HG03354 (cell line): ENCODE measurements at regions not wholly inside any gene's neighbourhood (a gene's known extent, or its start where the extent isn't known, plus 50 kb on each side); places are given as distances from the start of the nearest gene placed in this dataset.

Experiments used
- ATAC-seq: cut with Tn5 transposase; IDR thresholded peaks from one replicate; pipeline ENCODE4 v1.9.1; 2021; ENCODE audit warnings: mild to moderate bottlenecking; ENCODE audit not compliant: unreplicated experiment, poor library complexity, severe bottlenecking

DNA sequence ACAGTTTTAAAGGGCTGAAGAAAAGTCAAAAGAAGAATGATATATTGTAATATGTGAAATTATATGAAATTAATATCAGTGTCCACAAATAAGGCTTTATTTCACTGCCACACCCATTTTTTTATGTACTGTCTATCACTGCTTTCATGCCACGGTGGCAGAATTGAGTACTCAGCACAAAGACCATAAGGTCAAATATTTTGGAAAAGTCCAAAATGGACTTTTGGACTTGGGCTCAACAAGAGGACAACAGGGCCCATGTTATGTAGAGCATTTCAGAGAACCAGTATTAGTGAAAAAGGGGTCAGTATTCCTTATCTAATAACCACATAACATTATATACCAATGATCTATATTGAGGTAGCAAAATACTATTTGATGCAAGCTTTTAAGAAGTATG is 427.2 kb downstream of the EPHA4 start:
- ATAC-seq: no peak

DNA sequence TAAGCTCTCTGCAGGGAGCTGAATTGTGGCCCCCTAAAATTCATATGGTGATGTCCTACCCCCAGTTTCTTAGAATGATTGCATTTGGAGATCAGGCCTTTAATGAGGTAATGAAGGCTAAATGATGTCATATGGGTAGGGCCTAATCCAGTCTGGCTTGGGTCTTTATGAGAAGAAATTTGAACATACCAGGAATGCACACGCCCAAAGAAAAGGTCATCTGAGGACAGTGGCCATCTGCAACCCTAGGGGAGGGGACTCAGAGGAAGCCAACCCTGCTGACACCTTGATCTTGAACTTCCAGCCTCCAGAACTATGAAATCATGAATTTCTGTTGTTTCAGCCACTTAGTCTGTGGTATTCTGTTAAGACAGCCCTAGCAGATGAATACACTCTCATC is 426.7 kb downstream of the EPHA4 start:
- ATAC-seq: no peak

DNA sequence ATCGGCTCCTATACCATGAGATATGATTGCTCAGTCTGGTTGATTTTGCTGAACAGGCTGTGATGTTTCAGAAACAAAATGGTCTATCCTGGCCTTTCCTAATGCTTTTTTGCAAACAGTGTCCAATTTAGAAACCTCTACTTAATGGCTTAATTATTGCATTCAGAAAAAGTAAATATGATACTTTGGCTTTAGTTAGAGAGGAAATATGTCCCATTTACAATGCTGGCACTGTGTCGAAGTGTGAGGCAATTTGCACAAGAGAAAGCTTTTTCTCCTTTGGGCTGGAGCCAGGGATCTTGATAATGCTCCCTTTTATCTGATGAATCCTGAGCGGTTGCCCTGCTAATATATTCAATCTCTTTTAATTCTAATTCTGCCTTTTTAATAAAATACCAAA is 418.9 kb downstream of the EPHA4 start:
- no peak for ATAC-seq

DNA sequence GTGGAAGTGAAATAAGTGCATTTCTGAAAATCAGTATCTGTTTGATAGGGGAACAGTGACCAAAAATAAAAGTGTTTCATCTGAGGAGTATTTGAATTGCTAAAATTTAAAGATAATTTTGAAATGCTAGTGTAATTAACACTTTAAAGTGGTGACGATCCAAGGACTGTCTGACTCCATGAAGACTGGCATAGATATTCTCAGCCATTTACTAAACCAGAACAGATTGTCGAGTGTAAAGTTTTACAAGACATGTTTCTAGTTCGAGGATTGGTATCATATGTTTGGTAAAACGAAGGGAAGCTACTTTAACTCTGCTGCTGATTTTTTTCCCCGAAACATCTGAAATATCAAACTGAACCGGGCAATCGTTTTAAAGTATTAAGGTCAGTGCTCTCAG is 417.9 kb downstream of the EPHA4 start:
- ATAC-seq: no peak

DNA sequence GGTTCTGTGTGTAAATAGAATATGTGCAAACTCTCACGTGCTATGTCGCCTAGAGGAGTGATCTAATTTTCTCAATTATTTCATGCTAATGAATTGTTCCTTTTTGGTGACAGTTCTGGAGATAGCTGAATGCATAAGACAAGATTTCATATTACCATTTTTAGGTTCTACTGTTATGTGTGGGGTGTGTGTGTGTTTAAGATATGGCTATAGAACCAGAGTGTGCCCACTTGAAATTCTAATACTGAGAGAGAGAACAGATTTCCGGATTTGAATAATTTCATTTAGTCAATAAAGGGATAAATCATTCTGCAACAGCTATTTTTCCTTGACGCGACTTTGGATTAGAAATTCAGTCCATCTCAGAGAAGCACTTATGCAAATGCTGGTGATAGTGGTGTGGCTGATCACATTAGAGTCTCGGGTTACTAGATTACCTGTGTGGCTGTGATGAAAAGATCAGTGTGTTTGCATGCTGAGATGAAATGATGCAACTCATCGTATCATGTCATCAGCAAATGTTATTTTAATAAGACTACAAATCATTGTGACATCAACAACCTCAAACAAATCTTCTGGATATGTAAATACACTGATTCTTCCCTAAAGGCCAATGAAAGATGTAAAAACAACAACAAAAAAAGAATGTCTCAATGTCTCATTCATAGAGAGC is 415.9 kb downstream of the EPHA4 start:
- ATAC-seq: no peak

DNA sequence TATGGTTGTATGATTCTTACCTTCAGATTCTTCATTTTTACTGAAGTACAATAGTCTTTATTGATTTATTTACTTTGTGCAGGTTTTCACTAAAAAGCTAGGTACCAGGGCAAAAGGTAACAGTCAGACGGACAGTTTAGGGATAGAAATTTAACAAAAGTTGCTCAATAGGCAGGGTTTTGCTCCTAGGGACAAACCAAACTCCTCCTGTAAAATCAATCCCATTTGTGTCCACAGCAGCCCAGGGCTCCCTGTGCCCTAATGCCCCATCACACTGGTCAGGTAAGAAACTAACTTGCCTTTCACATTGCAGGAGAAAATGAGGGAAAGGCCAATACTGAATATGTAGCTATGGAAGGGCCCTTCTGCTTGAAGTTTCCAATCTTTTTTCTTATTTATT is 410.9 kb downstream of the EPHA4 start:
- ATAC-seq: no peak

DNA sequence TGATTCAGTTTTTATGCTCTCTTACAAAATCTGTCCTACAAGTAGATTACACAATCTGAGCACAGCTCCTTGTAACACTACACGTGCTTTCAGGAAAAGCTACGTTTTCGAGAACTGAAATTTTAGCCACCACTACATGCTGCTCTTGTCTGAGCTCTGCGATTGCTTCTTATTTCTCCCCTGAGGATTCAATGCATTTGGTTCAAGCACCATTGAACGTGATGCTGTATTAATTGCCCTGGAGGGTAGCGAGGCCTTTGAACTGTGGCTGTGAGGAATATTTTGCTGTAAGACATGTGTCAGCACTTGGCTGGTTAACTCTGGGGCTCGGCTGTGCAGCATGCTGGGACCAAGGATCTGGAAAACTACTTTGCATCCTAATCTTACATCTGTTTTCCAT is 405.8 kb downstream of the EPHA4 start:
- no peak for ATAC-seq

DNA sequence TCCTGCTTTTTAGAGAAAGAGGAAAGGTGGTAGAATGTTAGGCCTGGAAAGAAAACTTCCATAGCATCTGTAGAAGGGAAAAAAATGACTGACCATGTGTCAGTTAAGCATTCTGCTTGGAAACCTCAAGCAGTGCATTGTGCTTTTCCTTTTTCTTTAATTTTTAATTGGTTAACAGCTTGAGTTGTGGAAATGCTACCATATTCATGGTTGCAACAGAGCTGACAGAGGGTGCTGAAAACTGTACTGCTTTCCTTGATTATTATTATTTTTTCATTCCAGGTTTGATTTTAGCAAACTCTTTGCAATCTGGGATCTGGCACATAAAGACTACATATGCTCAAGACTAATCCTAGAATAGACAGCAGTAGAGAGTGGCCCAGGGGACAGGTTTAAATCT is 404.5 kb downstream of the EPHA4 start:
- no peak for ATAC-seq

DNA sequence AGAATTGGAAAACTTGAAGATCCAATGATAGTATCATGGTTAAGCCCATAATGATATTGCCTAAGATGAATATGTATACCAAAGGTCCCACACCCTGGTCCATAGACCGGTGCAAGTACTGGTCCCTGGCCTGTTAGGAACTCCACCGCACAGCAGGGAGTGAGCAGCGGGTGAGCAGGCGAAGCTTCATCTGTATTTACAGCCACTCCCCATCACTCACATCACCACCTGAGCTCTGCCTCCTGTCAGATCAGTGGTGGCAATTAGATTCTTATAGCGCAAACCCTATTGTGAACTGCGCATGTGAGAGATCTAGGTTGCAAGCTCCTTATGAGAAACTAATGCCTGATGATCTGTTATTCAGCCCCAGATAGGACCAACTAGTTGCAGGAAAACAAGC is 402.4 kb downstream of the EPHA4 start:
- no peak for ATAC-seq

DNA sequence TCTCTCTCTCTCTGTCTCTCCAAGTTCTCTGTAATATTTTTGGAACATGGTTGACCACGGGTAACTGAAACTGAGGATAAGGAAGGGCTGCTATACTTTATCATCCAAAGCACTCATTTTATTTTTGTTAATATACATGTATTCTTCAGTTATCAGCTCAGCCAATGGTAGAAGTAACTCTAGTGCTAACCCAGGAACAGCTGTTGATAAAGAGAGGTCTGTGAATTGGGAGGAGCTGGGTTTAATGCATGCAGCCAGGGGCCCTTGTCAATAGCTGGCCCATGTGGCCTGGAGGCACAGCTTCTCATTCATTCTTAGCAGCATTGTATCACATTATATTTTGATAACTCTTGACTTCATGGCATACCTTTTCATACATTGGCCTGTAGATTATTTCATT is 401.6 kb downstream of the EPHA4 start:
- ATAC-seq: no peak

DNA sequence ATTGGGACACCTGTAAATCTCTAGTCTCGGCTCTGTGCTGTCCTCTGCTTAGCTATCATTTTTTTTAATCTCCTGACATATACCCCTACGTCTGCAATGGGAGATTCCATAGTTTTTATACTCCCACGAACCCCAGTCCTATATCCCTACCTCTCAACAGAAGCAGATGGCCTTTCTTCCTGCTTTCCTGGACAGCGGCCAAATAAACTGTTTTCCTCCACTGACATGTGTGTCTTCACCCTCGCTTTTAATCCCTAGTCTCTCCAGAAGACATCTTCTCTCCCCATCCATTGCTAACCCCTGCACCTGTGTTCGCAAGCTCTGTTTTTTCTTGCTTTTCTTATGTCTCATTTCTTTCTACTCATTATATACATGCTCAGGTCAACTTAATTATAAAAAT is 395.4 kb downstream of the EPHA4 start:
- no peak for ATAC-seq

DNA sequence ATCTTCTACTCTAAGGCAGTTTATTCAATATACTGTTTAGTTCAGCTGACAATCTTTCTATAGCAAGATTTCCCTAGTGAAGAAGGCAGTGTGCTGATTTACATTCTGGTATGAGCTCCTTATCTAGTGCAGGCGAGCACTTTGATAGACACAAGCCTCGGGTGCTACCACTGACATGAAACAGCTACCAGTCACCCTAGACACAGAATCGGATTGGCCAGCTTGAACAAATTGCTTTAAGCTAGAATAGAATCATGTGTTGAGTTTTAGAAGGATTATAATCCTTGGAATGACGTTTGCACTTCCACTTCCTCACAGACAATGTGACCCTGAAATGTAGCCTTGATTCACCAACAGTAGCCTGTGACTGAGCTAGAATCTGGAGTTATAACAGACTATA is 394.0 kb downstream of the EPHA4 start:
- ATAC-seq: no peak

DNA sequence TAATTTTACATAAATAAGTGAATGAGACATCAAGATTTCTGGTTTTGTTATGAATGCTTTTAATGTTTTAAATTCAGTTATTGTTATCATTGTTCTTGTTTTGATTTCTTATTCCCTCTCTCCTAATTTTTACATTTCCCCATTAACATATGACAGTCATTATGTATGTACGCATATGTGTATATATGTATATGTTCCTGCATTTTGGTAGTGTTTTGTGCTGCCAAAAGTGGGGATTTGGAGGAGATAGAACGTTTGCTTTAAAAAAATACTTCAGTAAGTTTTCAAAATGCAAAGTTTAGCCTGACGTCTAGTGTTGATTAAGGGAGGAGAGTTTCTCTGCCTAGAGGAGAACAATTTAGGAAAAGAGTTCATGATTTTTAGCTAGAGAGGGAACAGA is 385.2 kb downstream of the EPHA4 start:
- ATAC-seq: no peak

DNA sequence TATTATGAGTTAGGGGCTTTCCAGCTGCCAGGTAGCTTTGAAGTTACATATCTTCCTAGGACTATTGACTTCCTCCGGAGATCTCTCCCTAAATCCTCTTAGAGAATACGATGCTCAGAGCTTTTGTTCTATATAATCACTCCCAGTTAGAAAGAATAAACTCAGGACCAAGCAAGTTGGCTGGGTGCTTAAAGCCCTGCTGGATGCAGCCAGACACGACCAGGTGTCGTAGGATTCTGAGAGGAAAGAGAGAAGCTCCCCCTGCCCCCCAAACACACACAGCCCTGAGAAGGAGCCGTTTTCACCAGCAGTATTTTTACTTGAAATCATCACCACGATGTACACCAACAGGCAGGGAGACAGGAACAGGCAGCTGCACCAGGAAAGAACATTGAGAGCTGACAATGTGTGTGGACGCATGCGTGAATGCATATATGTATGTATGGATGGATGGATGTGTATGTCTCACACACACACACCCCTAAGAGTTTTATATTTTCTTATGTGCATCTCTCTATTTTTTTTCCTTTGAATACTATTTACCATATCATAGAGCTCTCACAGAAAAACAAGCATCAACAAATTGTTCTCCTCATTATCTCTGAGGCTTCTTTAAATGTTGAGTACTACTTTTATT is 382.6 kb downstream of the EPHA4 start:
- no peak for ATAC-seq

DNA sequence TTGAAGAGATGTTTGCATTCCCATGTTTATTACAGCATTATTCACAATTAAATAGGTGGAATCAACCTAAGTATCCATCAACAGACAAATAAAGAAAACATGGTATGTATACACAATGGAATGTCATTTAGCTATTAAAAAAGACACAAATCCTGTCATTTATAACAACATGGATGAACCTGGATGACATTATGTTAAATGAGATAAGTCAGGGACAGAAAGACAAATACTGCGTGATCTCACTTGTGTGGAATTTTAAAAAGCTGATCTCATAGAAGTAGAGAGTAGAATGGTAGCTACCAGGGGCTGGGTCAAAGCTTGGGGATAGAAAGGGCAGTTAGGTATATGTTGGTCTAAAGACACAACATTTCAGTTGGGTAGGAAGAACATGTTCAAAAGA is 376.3 kb downstream of the EPHA4 start:
- no peak for ATAC-seq

DNA sequence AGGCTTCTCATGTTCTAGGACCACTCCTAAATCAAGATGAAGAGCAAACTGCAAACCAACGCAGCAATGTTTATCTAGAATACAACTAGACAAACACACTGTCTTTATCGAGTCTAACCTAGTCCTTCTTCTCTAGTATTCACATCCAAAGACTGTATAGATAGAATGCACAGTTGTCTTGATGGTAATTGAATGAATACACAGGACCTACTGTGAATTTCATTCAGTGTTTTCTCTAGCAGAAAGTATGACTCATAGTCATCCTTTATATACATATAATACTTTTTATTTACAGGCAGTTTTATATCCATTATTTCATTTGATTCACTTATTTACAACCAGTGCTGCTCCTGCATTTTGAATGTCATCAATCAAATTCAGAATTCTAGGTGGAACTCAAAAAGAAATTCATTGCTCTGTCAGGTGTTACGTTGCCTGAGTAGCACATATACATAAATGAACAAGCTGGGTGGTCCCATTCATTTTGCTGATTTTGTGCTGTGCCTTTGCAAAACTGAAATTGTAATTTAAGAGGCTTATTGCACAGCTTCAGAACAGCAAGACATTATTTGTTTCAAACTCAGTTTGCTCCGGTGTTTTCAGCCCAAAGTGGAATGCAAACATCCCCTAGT is 374.8 kb downstream of the EPHA4 start:
- no peak for ATAC-seq

DNA sequence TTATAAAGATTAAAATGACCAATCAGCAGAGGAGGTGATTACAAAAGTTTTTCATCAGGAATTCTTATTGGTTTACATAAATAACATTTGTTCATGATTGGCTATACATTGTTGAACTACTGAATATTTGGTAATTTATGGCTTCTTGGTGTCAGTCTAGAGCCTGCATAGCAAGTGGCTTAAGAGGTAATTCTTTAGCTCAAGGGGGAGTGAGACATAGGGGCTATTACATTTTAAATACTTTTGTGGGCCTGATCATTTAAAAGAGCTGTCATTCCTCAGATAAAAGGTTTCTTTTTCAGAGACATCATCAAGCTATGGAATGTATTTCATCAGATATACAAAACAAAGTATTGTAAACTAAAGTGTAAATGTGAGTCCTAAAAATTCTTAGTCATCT is 373.8 kb downstream of the EPHA4 start:
- no peak for ATAC-seq

DNA sequence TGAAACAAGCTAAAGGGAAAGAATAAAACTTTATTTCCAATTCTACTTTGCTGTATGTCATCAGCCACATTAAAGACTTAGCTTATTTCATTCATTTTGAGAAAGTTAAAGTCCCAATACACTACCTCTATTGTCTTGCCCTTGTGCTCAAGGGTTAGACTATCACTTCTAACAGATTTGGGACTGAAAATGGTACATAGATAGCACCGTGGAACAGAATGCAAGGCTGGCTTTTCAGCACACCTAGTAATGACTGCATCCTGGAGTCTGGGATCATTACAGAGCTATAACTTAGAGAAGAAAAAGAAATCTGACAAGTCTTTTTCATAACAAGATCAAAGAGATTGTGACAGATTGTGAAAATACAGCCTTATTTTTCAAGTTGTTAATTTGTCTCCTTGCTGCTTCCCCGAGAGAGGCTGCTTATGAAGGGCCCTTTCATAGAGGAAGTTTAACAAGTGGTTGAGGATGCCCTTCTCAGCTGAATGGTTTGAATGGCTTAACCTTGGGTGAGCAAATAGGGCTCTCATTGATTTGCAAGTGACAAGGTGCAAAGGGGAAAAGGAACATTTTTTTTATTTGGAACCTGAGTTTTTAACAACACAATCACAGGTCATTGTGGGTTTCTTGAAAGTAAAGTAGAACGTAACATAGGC is 371.8 kb downstream of the EPHA4 start:
- ATAC-seq: no peak

DNA sequence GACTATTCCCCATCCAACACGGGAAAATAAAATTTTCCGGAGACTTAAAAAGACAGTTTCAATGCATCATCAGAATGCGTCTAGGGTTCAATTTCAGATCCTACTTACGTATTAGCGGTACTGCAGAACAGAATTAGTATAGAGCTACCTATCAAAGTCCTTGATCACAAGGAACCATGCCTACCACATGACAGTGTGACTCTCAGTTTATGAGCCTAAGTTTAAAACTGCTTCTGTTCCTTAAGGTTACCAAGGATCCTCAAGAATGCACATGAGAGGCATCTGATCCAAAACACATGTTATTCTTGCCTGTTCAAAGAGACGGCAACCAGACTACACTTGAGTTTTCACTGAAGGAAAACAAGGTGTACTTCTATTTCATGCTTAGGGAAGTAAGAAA is 369.7 kb downstream of the EPHA4 start:
- no peak for ATAC-seq

DNA sequence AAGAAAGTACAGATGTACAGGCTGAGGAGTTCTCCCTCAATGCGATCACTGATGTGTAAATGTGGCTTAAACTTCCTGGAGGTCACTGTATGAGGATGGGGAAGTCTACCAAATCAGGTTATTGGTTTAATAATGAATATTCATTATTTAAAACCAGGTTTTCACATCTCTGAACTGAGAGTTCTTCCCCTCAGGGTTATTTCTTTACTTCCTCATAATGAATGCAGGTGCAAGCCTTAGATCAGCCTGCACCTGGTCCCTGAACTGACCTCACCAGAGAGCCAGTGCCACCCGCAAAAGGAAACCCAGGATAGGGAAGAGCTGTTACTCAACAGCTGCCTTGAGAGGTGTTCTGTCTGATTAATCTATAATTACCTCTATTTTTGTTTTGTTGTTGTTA is 369.0 kb downstream of the EPHA4 start:
- peak; percentile 97 for ATAC-seq

DNA sequence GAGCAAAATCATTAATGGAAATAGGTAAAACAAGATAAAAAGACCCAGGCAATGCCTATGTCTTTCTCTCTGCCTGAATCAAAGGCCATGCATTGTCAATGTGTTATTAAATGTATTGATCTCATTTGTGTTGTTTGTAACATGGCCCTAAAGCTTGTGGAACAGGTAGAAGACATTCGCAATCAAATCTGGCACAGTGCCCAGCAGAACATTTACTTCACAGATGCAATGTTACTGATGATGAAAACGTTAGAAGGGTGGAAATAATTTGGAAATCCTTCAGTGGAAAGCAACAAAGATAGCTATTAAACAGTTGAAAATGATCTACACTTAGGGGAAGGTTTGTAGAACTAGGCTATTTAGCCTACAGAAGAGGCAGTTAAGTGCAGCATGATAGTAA is 368.2 kb downstream of the EPHA4 start:
- ATAC-seq: no peak
